Neural cell (in vitro differentiated cells): ENCODE measurements at regions not wholly inside any gene's neighbourhood (a gene's known extent, or its start where the extent isn't known, plus 50 kb on each side); places are given as distances from the start of the nearest gene placed in this dataset.

Source experiments
- H2AFZ ChIP-seq: fragments of 200-600, 300-800 bp; sonication (generic), shearing (Covaris generic); 2 replicates; pipeline ENCODE4 v1.6.0; 2014; ENCODE audit warnings: low read depth, mild to moderate bottlenecking, antibody characterized with exemption, low read length, moderate library complexity
- H3F3A ChIP-seq: fragments of 200-600 bp; shearing (Covaris generic); 2 replicates; pipeline ENCODE4 v1.6.1; 2016; ENCODE audit warnings: mild to moderate bottlenecking, moderate library complexity, mixed read lengths, antibody characterized with exemption, low read length; ENCODE audit not compliant: insufficient read depth, poor library complexity, severe bottlenecking
- H3K27ac ChIP-seq: fragments of 200-600, 300-800 bp; sonication (generic), shearing (Covaris generic); 2 replicates; pipeline ENCODE4 v1.5.1; 2014; ENCODE audit warnings: mild to moderate bottlenecking, low read length, moderate library complexity
- H3K27me3 ChIP-seq: fragments of 300-800, 200-600 bp; sonication (generic), shearing (Covaris generic); 2 replicates; pipeline ENCODE4 v1.6.0; 2014; ENCODE audit warnings: mild to moderate bottlenecking, low read depth, low read length, moderate library complexity; ENCODE audit not compliant: insufficient read depth
- H3K36me3 ChIP-seq: fragments of 300-800, 200-600 bp; sonication (generic), shearing (Covaris generic); 2 replicates; pipeline ENCODE4 v1.5.1; 2014; ENCODE audit warnings: mild to moderate bottlenecking, antibody characterized with exemption, low read length, moderate library complexity; ENCODE audit not compliant: insufficient read depth
- H3K4me2 ChIP-seq: fragments of 300-800, 200-600 bp; sonication (generic), shearing (Covaris generic); 2 replicates; pipeline ENCODE4 v1.6.0; 2014; ENCODE audit warnings: mild to moderate bottlenecking, low read length
- H3K4me3 ChIP-seq: fragments of 300-800, 200-600 bp; sonication (generic), shearing (Covaris generic); 2 replicates; pipeline ENCODE4 v1.5.1; 2014; ENCODE audit warnings: mild to moderate bottlenecking, low read length, moderate library complexity
- H3K79me2 ChIP-seq: fragments of 200-600 bp; shearing (Covaris generic); replicated peaks from 2 replicates; pipeline ENCODE4 v1.6.0; 2014; ENCODE audit warnings: mild to moderate bottlenecking, low read length, moderate library complexity; ENCODE audit not compliant: insufficient read depth
- H3K9ac ChIP-seq: fragments of 300-800, 200-600 bp; sonication (generic), shearing (Covaris generic); 2 replicates; pipeline ENCODE4 v1.6.1; 2016; ENCODE audit warnings: mild to moderate bottlenecking, low read length, mixed read lengths
- H3K9me2 ChIP-seq: fragments of 200-600 bp; shearing (Covaris generic); 2 replicates; pipeline ENCODE4 v1.6.1; 2016; ENCODE audit warnings: mild to moderate bottlenecking, low read length, mixed read lengths; ENCODE audit not compliant: insufficient read depth
- H3K9me3 ChIP-seq: fragments of 200-600, 300-800 bp; sonication (generic), shearing (Covaris generic); 2 replicates; pipeline ENCODE4 v1.6.1; 2016; ENCODE audit warnings: mild to moderate bottlenecking, mixed run types, low read length, moderate library complexity, mixed read lengths
- H4K20me1 ChIP-seq: fragments of 200-600 bp; shearing (Covaris generic); 2 replicates; pipeline ENCODE4 v1.6.1; 2016; ENCODE audit warnings: mild to moderate bottlenecking, mixed run types; ENCODE audit not compliant: insufficient read depth
- CTCF ChIP-seq: fragments of 450-650 bp; IDR thresholded peaks from 2 replicates; pipeline ENCODE4 v1.5.1; 2014; ENCODE audit warnings: antibody characterized with exemption, mild to moderate bottlenecking, moderate library complexity; ENCODE audit not compliant: poor library complexity, severe bottlenecking
- EP300 ChIP-seq: fragments of 450-650 bp; conservative IDR thresholded peaks from 2 replicates; pipeline ENCODE4 v1.6.1; 2014; ENCODE audit warnings: antibody characterized with exemption, mild to moderate bottlenecking, moderate library complexity; ENCODE audit not compliant: poor library complexity, severe bottlenecking
- EZH2 ChIP-seq: fragments of 200-600, 300-800 bp; shearing (Covaris generic), sonication (generic); IDR thresholded peaks from 2 replicates; pipeline ENCODE4 v1.6.1; 2014; ENCODE audit warnings: antibody characterized with exemption, low read length, borderline replicate concordance, mild to moderate bottlenecking; ENCODE audit not compliant: insufficient read depth, poor library complexity, severe bottlenecking
- MXI1 ChIP-seq: fragments of 450-650 bp; conservative IDR thresholded peaks from 2 replicates; pipeline ENCODE4 v1.6.1; 2014; ENCODE audit warnings: antibody characterized with exemption, mild to moderate bottlenecking; ENCODE audit not compliant: poor library complexity, severe bottlenecking
- POLR2AphosphoS5 ChIP-seq: IDR thresholded peaks from 2 replicates; pipeline ENCODE4 v1.6.1; 2012
- RAD21 ChIP-seq: fragments of 450-650 bp; conservative IDR thresholded peaks from 2 replicates; pipeline ENCODE4 v1.6.1; 2014; ENCODE audit warnings: antibody characterized with exemption, mild to moderate bottlenecking, moderate library complexity
- REST ChIP-seq: IDR thresholded peaks from 2 replicates; pipeline ENCODE4 v1.6.1; 2012; ENCODE audit warnings: borderline replicate concordance
- SMC3 ChIP-seq: fragments of 450-650 bp; conservative IDR thresholded peaks from 2 replicates; pipeline ENCODE4 v1.6.1; 2014; ENCODE audit warnings: antibody characterized with exemption, mild to moderate bottlenecking, moderate library complexity; ENCODE audit not compliant: poor library complexity
- TAF1 ChIP-seq: IDR thresholded peaks from 2 replicates; pipeline ENCODE4 v1.6.1; 2012; ENCODE audit warnings: low read depth

GRCh38 chr6:101011186-101011585 is 130.1 kb upstream of the ASCC3 start:
- Histone ChIP-seq H3F3A (no peaks in the 10 kb centered on the region), H3K9me3 (no peaks in the 10 kb centered on the region), H3K27ac (no peak overlapping the region), H3K36me3 (no peaks in the 10 kb centered on the region), H3K27me3 (no peaks in the 10 kb centered on the region), H3K4me3 (no peak overlapping the region), H2AFZ (no peak overlapping the region), H3K79me2 (no peaks in the 10 kb centered on the region), H3K9me2 (no peaks in the 10 kb centered on the region), H3K4me2 (no peak overlapping the region), H3K9ac (no peak overlapping the region), H4K20me1 (no peaks in the 10 kb centered on the region)
- TF ChIP-seq CTCF (no peak), EZH2 (no peak)

GRCh38 chr6:101013612-101014195 is 132.6 kb upstream of the ASCC3 start:
- H3K9me2 ChIP-seq, result no peaks in the 10 kb centered on the region
- no peaks in the 10 kb centered on the region for H3K36me3 ChIP-seq
- no peak overlapping the region for H3K4me2 ChIP-seq
- H3K27ac ChIP-seq, result no peak overlapping the region
- no peaks in the 10 kb centered on the region for H3F3A ChIP-seq
- no peaks in the 10 kb centered on the region for H3K79me2 ChIP-seq
- no peak overlapping the region for H3K4me3 ChIP-seq
- TF ChIP-seq REST (no peak), TAF1 (no peak), EZH2 (no peak), POLR2AphosphoS5 (no peak), EP300 (no peak), CTCF (no peak), RAD21 (no peak), SMC3 (no peak), MXI1 (no peak)
- no peaks in the 10 kb centered on the region for H3K9me3 ChIP-seq
- no peaks in the 10 kb centered on the region for H3K27me3 ChIP-seq
- no peaks in the 10 kb centered on the region for H4K20me1 ChIP-seq
- no peak overlapping the region for H3K9ac ChIP-seq
- H2AFZ ChIP-seq, result no peak overlapping the region
